ENCODE measurements at regions not wholly inside any gene's neighbourhood (a gene's known extent, or its start where the extent isn't known, plus 50 kb on each side); places are given as distances from the start of the nearest gene placed in this dataset.

GRCh38 chr3:23029001-23029400, 174.1 kb upstream of the UBE2E2 start:
- intact Hi-C loops (cut with DNase I; ENCODE audit: low total_unique reads), result no loop called here
- H3K27me3 ChIP-seq, result no peaks in the 10 kb centered on the region
- 49 to 56% methylated on average over 2 of the region's 2 CpGs for WGBS, 2 donors (ENCODE audit: low coverage in 1 of 2)
- DNase-seq, result no peak
- in situ Hi-C loops (cut with MboI; ENCODE audit: low pct_ligation_motif_present in 1 of 4, low pct_unique_long_range_greater_than_20kb in 1 of 4, low sequenced_read_pairs in 3 of 4), result no loop called here
- H3K4me1 ChIP-seq, result no peaks in the 10 kb centered on the region
- no peak overlapping the region for H3K4me3 ChIP-seq
- H3K27ac ChIP-seq, result no peak overlapping the region
- no peaks in the 10 kb centered on the region for H3K9me3 ChIP-seq
- no peak for TF ChIP-seq POLR2AphosphoS5 (IDR thresholded peaks at IDR 0.05)
- no peak for TF ChIP-seq EP300 (IDR thresholded peaks at IDR 0.05; ENCODE audit: low read depth)
- TF ChIP-seq POLR2A (IDR thresholded peaks at IDR 0.05), result no peak
- no peak for TF ChIP-seq CTCF (IDR thresholded peaks at IDR 0.05)
- H3K36me3 ChIP-seq, result no peaks in the 10 kb centered on the region

GRCh38 chr3:23035927-23036640, 167.0 kb upstream of the UBE2E2 start:
- H3K9me3 ChIP-seq, result no peaks in the 10 kb centered on the region
- WGBS, 2 donors (ENCODE audit: low coverage in 1 of 2), result 36 to 61% methylated on average over 2 to 9 of the region's 9 CpGs
- DNase-seq, result peak; percentile 82

DNA sequence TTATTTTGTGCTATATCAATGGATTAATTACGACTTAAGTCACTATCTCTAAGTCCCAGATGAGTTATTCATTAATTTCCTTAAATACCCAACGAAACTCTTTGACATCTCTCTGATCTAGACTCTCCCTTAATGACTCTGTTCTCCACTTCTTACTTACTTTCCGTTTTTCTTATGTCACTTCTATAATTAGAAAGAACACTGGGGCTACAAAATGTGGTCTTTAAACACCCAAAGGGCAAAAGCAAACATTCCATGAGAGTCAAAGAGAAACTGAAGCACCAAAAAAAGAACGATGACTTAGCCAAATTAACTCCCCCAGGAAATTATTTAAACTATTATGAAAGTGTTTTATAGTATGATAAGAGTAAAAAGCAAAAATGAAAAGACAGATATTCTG, 166.4 kb upstream of the UBE2E2 start:
- 32 to 52% methylated on average over 4 of the region's 4 CpGs for WGBS, 2 donors (ENCODE audit: low coverage in 1 of 2)
- in situ Hi-C loops (cut with MboI; ENCODE audit: low pct_ligation_motif_present in 1 of 4, low pct_unique_long_range_greater_than_20kb in 1 of 4, low sequenced_read_pairs in 3 of 4), result no loop called here

More at GRCh38 chr3:23035927-23036640, 167.0 kb upstream of the UBE2E2 start:
- Histone ChIP-seq H3K4me3 (no peak overlapping the region), H3K27me3 (no peaks in the 10 kb centered on the region), H3K36me3 (no peaks in the 10 kb centered on the region), H3K4me1 (peaks cover 0 to 7% (median 0%) of the 10 kb centered on the region in 4 donors), H3K27ac (peak overlapping the region in 1 of 4 donors; percentile 9)
- intact Hi-C loops (cut with DNase I; ENCODE audit: low total_unique reads), result no loop called here
- in situ Hi-C loops (cut with MboI; ENCODE audit: low pct_ligation_motif_present in 1 of 4, low pct_unique_long_range_greater_than_20kb in 1 of 4, low sequenced_read_pairs in 3 of 4), result no loop called here
- TF ChIP-seq EP300 (IDR thresholded peaks at IDR 0.05; ENCODE audit: low read depth) (no peak), POLR2A (IDR thresholded peaks at IDR 0.05) (no peak), CTCF (IDR thresholded peaks at IDR 0.05) (no peak), POLR2AphosphoS5 (IDR thresholded peaks at IDR 0.05) (no peak)

GRCh38 chr3:23038471-23038870, 164.7 kb upstream of the UBE2E2 start:
- Histone ChIP-seq H3K4me3 (no peak overlapping the region), H3K27ac (no peak overlapping the region), H3K36me3 (no peaks in the 10 kb centered on the region), H3K27me3 (no peaks in the 10 kb centered on the region), H3K9me3 (no peaks in the 10 kb centered on the region), H3K4me1 (peaks cover 0 to 7% (median 0%) of the 10 kb centered on the region in 4 donors)
- DNase-seq, result no peak
- intact Hi-C loops (cut with DNase I; ENCODE audit: low total_unique reads), result no loop called here
- in situ Hi-C loops (cut with MboI; ENCODE audit: low pct_ligation_motif_present in 1 of 4, low pct_unique_long_range_greater_than_20kb in 1 of 4, low sequenced_read_pairs in 3 of 4), result no loop called here
- no peak for TF ChIP-seq EP300 (IDR thresholded peaks at IDR 0.05; ENCODE audit: low read depth)
- WGBS, 2 donors (ENCODE audit: low coverage in 1 of 2), result 60 to 65% methylated on average over 2 of the region's 2 CpGs

More for the DNA sequence above, 166.4 kb upstream of the UBE2E2 start:
- H3K36me3 ChIP-seq, result no peaks in the 10 kb centered on the region
- H3K27ac ChIP-seq, result no peak overlapping the region
- no peak overlapping the region for H3K4me3 ChIP-seq
- no peaks in the 10 kb centered on the region for H3K9me3 ChIP-seq
- no peak for DNase-seq
- TF ChIP-seq POLR2A (IDR thresholded peaks at IDR 0.05), result no peak
- TF ChIP-seq EP300 (IDR thresholded peaks at IDR 0.05; ENCODE audit: low read depth), result no peak
- TF ChIP-seq CTCF (IDR thresholded peaks at IDR 0.05), result no peak
- no peak for TF ChIP-seq POLR2AphosphoS5 (IDR thresholded peaks at IDR 0.05)
- intact Hi-C loops (cut with DNase I; ENCODE audit: low total_unique reads), result no loop called here
- peaks cover 0 to 7% (median 0%) of the 10 kb centered on the region in 4 donors for H3K4me1 ChIP-seq
- no peaks in the 10 kb centered on the region for H3K27me3 ChIP-seq
